ENCODE measurements at regions not wholly inside any gene's neighbourhood (a gene's known extent, or its start where the extent isn't known, plus 50 kb on each side); places are given as distances from the start of the nearest gene placed in this dataset.

DNA sequence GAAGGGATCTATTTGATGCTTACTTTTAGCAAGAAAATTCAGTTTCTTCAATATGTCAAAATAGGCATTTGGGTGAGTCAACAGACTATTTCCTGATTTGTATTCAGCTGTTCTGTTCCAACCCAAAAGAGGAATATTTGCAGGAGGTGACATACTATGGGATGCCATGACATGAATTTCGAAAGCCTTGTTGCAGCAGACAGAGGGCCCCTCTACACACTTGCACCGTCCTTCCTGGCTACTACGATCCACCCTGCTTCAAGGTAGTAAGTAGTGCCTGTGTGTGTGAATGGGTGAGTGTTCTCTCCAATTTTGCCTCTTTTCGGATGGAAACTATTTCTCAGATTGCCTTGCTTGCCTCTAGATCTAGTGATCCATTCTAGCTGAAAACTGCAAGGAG lies 413.0 kb upstream of the ADARB2 start:
- TF ChIP-seq SP1 (IDR thresholded peaks at IDR 0.05) = no peak
- TF ChIP-seq, protein P1, sequence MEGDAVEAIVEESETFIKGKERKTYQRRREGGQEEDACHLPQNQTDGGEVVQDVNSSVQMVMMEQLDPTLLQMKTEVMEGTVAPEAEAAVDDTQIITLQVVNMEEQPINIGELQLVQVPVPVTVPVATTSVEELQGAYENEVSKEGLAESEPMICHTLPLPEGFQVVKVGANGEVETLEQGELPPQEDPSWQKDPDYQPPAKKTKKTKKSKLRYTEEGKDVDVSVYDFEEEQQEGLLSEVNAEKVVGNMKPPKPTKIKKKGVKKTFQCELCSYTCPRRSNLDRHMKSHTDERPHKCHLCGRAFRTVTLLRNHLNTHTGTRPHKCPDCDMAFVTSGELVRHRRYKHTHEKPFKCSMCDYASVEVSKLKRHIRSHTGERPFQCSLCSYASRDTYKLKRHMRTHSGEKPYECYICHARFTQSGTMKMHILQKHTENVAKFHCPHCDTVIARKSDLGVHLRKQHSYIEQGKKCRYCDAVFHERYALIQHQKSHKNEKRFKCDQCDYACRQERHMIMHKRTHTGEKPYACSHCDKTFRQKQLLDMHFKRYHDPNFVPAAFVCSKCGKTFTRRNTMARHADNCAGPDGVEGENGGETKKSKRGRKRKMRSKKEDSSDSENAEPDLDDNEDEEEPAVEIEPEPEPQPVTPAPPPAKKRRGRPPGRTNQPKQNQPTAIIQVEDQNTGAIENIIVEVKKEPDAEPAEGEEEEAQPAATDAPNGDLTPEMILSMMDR (IDR thresholded peaks at IDR 0.05; ENCODE audit: low read depth, low read length, missing input control) = no peak
- TF ChIP-seq RAD21 (IDR thresholded peaks at IDR 0.05) = no peak
- no peak for TF ChIP-seq YY1 (IDR thresholded peaks at IDR 0.05)
- TF ChIP-seq, protein P2, sequence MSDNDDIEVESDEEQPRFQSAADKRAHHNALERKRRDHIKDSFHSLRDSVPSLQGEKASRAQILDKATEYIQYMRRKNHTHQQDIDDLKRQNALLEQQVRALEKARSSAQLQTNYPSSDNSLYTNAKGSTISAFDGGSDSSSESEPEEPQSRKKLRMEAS (IDR thresholded peaks at IDR 0.05) = no peak
- TF ChIP-seq TAF1 (conservative IDR thresholded peaks at IDR 0.05) = no peak
- no peak for TF ChIP-seq JUND (IDR thresholded peaks at IDR 0.05)
- TF ChIP-seq, protein P3, sequence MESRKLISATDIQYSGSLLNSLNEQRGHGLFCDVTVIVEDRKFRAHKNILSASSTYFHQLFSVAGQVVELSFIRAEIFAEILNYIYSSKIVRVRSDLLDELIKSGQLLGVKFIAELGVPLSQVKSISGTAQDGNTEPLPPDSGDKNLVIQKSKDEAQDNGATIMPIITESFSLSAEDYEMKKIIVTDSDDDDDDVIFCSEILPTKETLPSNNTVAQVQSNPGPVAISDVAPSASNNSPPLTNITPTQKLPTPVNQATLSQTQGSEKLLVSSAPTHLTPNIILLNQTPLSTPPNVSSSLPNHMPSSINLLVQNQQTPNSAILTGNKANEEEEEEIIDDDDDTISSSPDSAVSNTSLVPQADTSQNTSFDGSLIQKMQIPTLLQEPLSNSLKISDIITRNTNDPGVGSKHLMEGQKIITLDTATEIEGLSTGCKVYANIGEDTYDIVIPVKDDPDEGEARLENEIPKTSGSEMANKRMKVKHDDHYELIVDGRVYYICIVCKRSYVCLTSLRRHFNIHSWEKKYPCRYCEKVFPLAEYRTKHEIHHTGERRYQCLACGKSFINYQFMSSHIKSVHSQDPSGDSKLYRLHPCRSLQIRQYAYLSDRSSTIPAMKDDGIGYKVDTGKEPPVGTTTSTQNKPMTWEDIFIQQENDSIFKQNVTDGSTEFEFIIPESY (IDR thresholded peaks at IDR 0.05) = no peak
- no peak for TF ChIP-seq EGR1 (IDR thresholded peaks at IDR 0.05; ENCODE audit: low read depth in 2 of 2)
- no peak for TF ChIP-seq HNF4G (IDR thresholded peaks at IDR 0.05)
- no peak for TF ChIP-seq FOXA1 (IDR thresholded peaks at IDR 0.05)
- TF ChIP-seq, protein P4, sequence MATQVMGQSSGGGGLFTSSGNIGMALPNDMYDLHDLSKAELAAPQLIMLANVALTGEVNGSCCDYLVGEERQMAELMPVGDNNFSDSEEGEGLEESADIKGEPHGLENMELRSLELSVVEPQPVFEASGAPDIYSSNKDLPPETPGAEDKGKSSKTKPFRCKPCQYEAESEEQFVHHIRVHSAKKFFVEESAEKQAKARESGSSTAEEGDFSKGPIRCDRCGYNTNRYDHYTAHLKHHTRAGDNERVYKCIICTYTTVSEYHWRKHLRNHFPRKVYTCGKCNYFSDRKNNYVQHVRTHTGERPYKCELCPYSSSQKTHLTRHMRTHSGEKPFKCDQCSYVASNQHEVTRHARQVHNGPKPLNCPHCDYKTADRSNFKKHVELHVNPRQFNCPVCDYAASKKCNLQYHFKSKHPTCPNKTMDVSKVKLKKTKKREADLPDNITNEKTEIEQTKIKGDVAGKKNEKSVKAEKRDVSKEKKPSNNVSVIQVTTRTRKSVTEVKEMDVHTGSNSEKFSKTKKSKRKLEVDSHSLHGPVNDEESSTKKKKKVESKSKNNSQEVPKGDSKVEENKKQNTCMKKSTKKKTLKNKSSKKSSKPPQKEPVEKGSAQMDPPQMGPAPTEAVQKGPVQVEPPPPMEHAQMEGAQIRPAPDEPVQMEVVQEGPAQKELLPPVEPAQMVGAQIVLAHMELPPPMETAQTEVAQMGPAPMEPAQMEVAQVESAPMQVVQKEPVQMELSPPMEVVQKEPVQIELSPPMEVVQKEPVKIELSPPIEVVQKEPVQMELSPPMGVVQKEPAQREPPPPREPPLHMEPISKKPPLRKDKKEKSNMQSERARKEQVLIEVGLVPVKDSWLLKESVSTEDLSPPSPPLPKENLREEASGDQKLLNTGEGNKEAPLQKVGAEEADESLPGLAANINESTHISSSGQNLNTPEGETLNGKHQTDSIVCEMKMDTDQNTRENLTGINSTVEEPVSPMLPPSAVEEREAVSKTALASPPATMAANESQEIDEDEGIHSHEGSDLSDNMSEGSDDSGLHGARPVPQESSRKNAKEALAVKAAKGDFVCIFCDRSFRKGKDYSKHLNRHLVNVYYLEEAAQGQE (IDR thresholded peaks at IDR 0.05) = no peak
- no peak for TF ChIP-seq RXRA (IDR thresholded peaks at IDR 0.05)
- TF ChIP-seq, protein P5, sequence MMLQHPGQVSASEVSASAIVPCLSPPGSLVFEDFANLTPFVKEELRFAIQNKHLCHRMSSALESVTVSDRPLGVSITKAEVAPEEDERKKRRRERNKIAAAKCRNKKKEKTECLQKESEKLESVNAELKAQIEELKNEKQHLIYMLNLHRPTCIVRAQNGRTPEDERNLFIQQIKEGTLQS (IDR thresholded peaks at IDR 0.05) = no peak
